Keratinocyte (primary cell): ENCODE measurements at regions not wholly inside any gene's neighbourhood (a gene's known extent, or its start where the extent isn't known, plus 50 kb on each side); places are given as distances from the start of the nearest gene placed in this dataset.

ENCODE experiments used
- DNase-seq: peaks from one replicate; pipeline ENCODE4 v3.0.0-alpha.2; 2011; ENCODE audit warnings: low read depth, missing footprints, low spot score
- FAIRE-seq: peaks from 2 replicates; lab custom pipeline; 2011; peaks lifted over from hg19 to GRCh38; lab: Jason Lieb, UNC
- H2AFZ ChIP-seq: 2 replicates; pipeline ENCODE4 v1.6.0; 2012; ENCODE audit warnings: low read length, control low read depth, inconsistent platforms; ENCODE audit not compliant: control insufficient read depth
- H3K27ac ChIP-seq: 2 replicates; pipeline ENCODE4 v1.5.1; 2011; ENCODE audit warnings: low read length; ENCODE audit not compliant: control insufficient read depth, insufficient read depth
- H3K27me3 ChIP-seq: 3 replicates; pipeline ENCODE4 v1.6.0; 2011; ENCODE audit warnings: low read length; ENCODE audit not compliant: control insufficient read depth, insufficient read depth; ENCODE audit errors: extremely low read depth
- H3K36me3 ChIP-seq, 2 experiments: 2 replicates in 1 of 2; 3 replicates in 1 of 2; pipeline ENCODE4 v1.5.1; 2011; ENCODE audit warnings: low read length in 2 of 2, mild to moderate bottlenecking in 1 of 2; ENCODE audit not compliant: control insufficient read depth in 2 of 2, insufficient read depth in 2 of 2; ENCODE audit errors: extremely low read depth in 1 of 2
- H3K4me1 ChIP-seq: 3 replicates; pipeline ENCODE4 v1.5.1; 2011; ENCODE audit warnings: low read length; ENCODE audit not compliant: control insufficient read depth, insufficient read depth; ENCODE audit errors: extremely low read depth
- H3K4me2 ChIP-seq: 3 replicates; pipeline ENCODE4 v1.6.0; 2011; ENCODE audit warnings: low read depth, low read length; ENCODE audit not compliant: control insufficient read depth, insufficient read depth; ENCODE audit errors: extremely low read depth
- H3K4me3 ChIP-seq, 3 experiments: fragments of 200-600 bp in 1 of 3; sonication (generic) in 1 of 3; 2 replicates in 2 of 3; 3 replicates in 1 of 3; pipeline ENCODE4 v1.5.1; 2011 to 2016; ENCODE audit warnings: low read length in 3 of 3, mild to moderate bottlenecking in 3 of 3, control low read depth in 2 of 3, inconsistent platforms in 1 of 3, low read depth in 1 of 3, mixed read lengths in 1 of 3, mixed run types in 1 of 3, moderate library complexity in 1 of 3; ENCODE audit not compliant: control insufficient read depth in 2 of 3, insufficient read depth in 2 of 3; ENCODE audit errors: extremely low read depth in 1 of 3
- H3K79me2 ChIP-seq: 2 replicates; pipeline ENCODE4 v1.6.0; 2012; ENCODE audit warnings: low read length; ENCODE audit not compliant: control insufficient read depth, insufficient read depth
- H3K9ac ChIP-seq: 3 replicates; pipeline ENCODE4 v1.6.0; 2011; ENCODE audit warnings: low read length; ENCODE audit not compliant: control insufficient read depth, insufficient read depth; ENCODE audit errors: extremely low read depth
- H3K9me1 ChIP-seq: 3 replicates; pipeline ENCODE4 v1.6.0; 2011; ENCODE audit warnings: low read length; ENCODE audit not compliant: control insufficient read depth, insufficient read depth; ENCODE audit errors: extremely low read depth
- H3K9me3 ChIP-seq: 2 replicates; pipeline ENCODE4 v1.5.1; 2012; ENCODE audit warnings: low read depth, low read length; ENCODE audit not compliant: control insufficient read depth
- H4K20me1 ChIP-seq: 3 replicates; pipeline ENCODE4 v1.6.0; 2011; ENCODE audit warnings: low read length; ENCODE audit not compliant: control insufficient read depth, insufficient read depth; ENCODE audit errors: extremely low read depth
- EZH2 ChIP-seq: IDR thresholded peaks from one replicate; pipeline ENCODE4 v1.6.1; 2012; ENCODE audit warnings: inconsistent platforms, mild to moderate bottlenecking, low read length, moderate library complexity
- dilution Hi-C: fragments of 300-500 bp; cut with MboI; formaldehyde crosslinking; loops from one replicate; pipeline ENCODE4 v1.7.0; 2020; ENCODE audit warnings: low sequenced_read_pairs; ENCODE audit not compliant: extremely low pct_ligation_motif_present
- TF ChIP-seq, protein P1 (sequence below), 3 experiments: IDR thresholded peaks in 1 of 3; conservative IDR thresholded peaks in 1 of 3; optimal IDR thresholded peaks in 1 of 3; 2 replicates in 2 of 3; 3 replicates in 1 of 3; pipeline versions ENCODE3 to v1.5.1; 2011; ENCODE audit warnings: low read length in 3 of 3, mild to moderate bottlenecking in 3 of 3, moderate library complexity in 2 of 3, control low read depth in 1 of 3, inconsistent platforms in 1 of 3; ENCODE audit not compliant: insufficient read depth in 2 of 3; ENCODE audit errors: extremely low read depth in 1 of 3

DNA sequence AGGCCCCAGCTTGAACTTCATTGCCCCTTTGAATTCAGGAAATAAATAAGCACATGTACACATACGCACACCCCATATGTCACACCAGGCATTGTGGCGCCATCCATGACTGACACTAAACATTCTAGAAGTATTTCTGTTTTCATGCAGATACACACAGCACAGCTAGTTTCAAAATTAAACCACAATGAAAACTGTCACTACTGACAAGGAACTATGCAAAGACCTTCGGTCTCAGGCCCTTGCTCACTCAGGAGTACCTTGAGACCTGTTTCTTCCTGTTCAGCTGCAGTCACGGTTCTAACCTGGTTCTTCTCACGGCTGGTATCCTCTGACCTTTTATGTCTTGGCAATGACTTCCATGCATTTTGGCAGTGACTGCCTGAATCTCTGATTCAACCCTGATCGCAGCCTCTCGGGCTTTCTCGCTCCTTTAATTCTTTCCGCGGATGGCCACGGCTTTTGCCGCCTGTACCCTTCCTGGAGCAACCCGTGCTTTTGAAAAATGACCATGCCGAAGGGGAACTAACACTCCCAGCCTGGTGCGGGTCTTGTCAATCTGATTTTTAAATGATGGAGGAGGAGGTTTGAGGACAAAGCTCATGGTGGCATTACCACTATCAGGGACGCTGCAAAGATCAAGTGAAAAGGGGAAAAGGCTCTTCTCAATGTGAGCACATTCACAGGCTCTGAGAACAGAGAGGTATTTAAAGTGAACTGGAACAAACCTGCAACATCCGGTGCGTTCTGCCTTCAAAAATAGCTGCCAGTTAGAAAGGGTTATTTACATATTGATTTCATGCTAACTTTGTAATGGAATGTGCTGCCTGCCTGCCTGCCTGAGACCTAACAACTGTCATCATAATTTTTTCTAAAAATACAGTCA lies 384.6 kb downstream of the RRAGC start:
- peaks cover 33% of the 10 kb centered on the region for H3K27me3 ChIP-seq
- FAIRE-seq = no peak

DNA sequence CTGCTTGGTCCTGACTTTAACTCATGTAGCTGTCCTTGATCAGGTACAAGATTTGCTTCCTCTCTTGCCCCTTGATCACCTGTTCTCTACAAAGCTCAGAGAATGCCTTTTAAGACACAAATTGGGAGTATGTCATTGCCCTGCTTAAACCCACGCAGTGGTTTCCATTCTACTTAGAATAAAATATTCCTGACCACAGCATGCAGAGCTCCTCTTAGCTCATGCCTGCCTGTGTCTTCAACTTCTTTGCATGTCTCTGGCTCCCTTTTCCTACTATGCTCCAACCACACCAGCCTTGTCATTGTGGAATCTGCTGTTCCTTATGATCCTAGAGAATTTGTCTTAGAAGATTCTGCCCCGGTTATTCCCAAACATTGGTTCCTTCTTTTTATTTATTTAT lies 393.1 kb downstream of the RRAGC start:
- H3K4me2 ChIP-seq = no peak overlapping the region
- H3K9ac ChIP-seq = no peak overlapping the region
- dilution Hi-C loops = no loop called here
- no peak overlapping the region for H3K27ac ChIP-seq
- DNase-seq (no peak), FAIRE-seq (no peak)
- H2AFZ ChIP-seq = no peak overlapping the region
- H3K79me2 ChIP-seq = no peaks in the 10 kb centered on the region
- TF ChIP-seq EZH2 = no peak
- TF ChIP-seq, protein P1, sequence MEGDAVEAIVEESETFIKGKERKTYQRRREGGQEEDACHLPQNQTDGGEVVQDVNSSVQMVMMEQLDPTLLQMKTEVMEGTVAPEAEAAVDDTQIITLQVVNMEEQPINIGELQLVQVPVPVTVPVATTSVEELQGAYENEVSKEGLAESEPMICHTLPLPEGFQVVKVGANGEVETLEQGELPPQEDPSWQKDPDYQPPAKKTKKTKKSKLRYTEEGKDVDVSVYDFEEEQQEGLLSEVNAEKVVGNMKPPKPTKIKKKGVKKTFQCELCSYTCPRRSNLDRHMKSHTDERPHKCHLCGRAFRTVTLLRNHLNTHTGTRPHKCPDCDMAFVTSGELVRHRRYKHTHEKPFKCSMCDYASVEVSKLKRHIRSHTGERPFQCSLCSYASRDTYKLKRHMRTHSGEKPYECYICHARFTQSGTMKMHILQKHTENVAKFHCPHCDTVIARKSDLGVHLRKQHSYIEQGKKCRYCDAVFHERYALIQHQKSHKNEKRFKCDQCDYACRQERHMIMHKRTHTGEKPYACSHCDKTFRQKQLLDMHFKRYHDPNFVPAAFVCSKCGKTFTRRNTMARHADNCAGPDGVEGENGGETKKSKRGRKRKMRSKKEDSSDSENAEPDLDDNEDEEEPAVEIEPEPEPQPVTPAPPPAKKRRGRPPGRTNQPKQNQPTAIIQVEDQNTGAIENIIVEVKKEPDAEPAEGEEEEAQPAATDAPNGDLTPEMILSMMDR (optimal IDR thresholded peaks at IDR 0.05 in 1 of 3, IDR thresholded peaks at IDR 0.05 in 1 of 3, conservative IDR thresholded peaks at IDR 0.05 in 1 of 3; ENCODE audit: extremely low read depth in 1 of 3, insufficient read depth in 2 of 3, low read length in 3 of 3) = no peak
- H4K20me1 ChIP-seq = no peaks in the 10 kb centered on the region
- H3K4me3 ChIP-seq = no peak overlapping the region
- no peaks in the 10 kb centered on the region for H3K4me1 ChIP-seq
- no peaks in the 10 kb centered on the region for H3K36me3 ChIP-seq
- H3K9me1 ChIP-seq = no peaks in the 10 kb centered on the region
- H3K9me3 ChIP-seq = no peaks in the 10 kb centered on the region
- peaks cover 3% of the 10 kb centered on the region for H3K27me3 ChIP-seq

More for the DNA sequence above, 384.6 kb downstream of the RRAGC start:
- no peak for DNase-seq
- dilution Hi-C loops = no loop called here
- Histone ChIP-seq H3K4me3 (no peak overlapping the region), H2AFZ (no peak overlapping the region), H3K4me1 (no peaks in the 10 kb centered on the region), H3K36me3 (no peaks in the 10 kb centered on the region), H3K79me2 (no peaks in the 10 kb centered on the region), H3K9me3 (no peaks in the 10 kb centered on the region), H3K27ac (no peak overlapping the region), H3K9ac (no peak overlapping the region), H3K9me1 (no peaks in the 10 kb centered on the region), H4K20me1 (no peaks in the 10 kb centered on the region), H3K4me2 (no peak overlapping the region)
- TF ChIP-seq, protein P1 (optimal IDR thresholded peaks at IDR 0.05 in 1 of 3, IDR thresholded peaks at IDR 0.05 in 1 of 3, conservative IDR thresholded peaks at IDR 0.05 in 1 of 3; ENCODE audit: extremely low read depth in 1 of 3, insufficient read depth in 2 of 3, low read length in 3 of 3) = no peak
- no peak for TF ChIP-seq EZH2
